ENCODE measurements at regions not wholly inside any gene's neighbourhood (a gene's known extent, or its start where the extent isn't known, plus 50 kb on each side); places are given as distances from the start of the nearest gene placed in this dataset.

- Histone ChIP-seq H3K9me3 (no peaks in the 10 kb centered on the region), H3K27me3 (no peaks in the 10 kb centered on the region), H3K4me3 (no peak overlapping the region), H3K27ac (peak overlapping the region; percentile 0 to 14), H3K36me3 (no peaks in the 10 kb centered on the region), H3K4me1 (peaks cover 0 to 21% (median 2%) of the 10 kb centered on the region in 4 donors)
- no peak for TF ChIP-seq CTCF (IDR thresholded peaks at IDR 0.05)
- peak in 1 of 2 donors; percentile 27 for DNase-seq
- intact Hi-C loops (cut with DNase I; ENCODE audit: low total_unique reads): no loop called here
Measured at GRCh38 chr4:147060151-147060931, 114.7 kb upstream of the TTC29 start.

DNA sequence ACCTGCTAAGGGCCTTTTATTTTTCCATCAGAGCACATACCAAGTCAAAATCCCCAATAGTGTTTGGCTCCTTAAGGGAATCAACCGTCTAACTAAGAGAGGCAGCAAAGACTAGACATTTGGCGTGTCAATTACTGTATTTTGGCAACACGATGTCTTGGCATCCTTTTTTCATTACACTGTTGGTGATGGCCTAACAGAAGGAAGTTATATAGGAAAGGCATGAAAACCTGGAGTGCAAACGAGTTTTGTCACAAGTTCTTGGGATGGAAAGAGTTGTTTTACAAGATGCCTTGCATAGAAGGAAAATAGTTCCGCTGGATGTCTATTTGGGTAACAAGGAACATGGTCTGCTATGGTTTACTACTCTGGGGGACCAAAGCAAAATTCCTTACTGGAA is 119.2 kb upstream of the TTC29 start:
- intact Hi-C loops (cut with DNase I; ENCODE audit: low total_unique reads): no loop called here
- Histone ChIP-seq H3K27me3 (no peaks in the 10 kb centered on the region), H3K4me3 (no peak overlapping the region), H3K4me1 (peaks cover 0 to 11% (median 2%) of the 10 kb centered on the region in 4 donors), H3K27ac (no peak overlapping the region), H3K36me3 (no peaks in the 10 kb centered on the region), H3K9me3 (no peaks in the 10 kb centered on the region)
- DNase-seq: no peak
- no peak for TF ChIP-seq CTCF (IDR thresholded peaks at IDR 0.05)

DNA sequence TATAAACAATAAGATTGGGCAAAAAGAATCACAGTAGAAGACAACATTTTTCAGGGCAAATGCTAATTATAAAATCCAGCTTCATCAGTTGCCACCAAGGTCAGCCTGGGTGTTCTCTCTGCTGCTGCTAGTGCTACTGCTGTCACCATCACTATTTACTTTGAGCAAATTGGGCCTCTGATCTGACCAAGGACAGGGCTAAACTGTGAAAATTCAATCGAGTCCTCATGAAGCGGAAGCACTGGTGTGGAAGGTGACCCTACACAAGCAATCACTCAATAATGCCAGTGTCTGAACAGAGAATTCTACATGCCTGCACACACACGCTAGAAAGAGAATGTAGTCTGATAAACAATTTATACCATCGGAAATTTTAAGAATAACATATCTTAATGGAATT is 122.9 kb upstream of the TTC29 start:
- Histone ChIP-seq H3K36me3 (no peaks in the 10 kb centered on the region), H3K27me3 (no peaks in the 10 kb centered on the region), H3K9me3 (no peaks in the 10 kb centered on the region), H3K27ac (no peak overlapping the region), H3K4me3 (no peak overlapping the region), H3K4me1 (no peaks in the 10 kb centered on the region)
- intact Hi-C loops (cut with DNase I; ENCODE audit: low total_unique reads): no loop called here
- TF ChIP-seq CTCF (IDR thresholded peaks at IDR 0.05): no peak
- no peak for DNase-seq

- TF ChIP-seq CTCF (IDR thresholded peaks at IDR 0.05): no peak
- no peaks in the 10 kb centered on the region for H3K27me3 ChIP-seq
- intact Hi-C loops (cut with DNase I; ENCODE audit: low total_unique reads): no loop called here
- H3K27ac ChIP-seq: no peak overlapping the region
- H3K36me3 ChIP-seq: no peaks in the 10 kb centered on the region
- no peaks in the 10 kb centered on the region for H3K9me3 ChIP-seq
- H3K4me3 ChIP-seq: no peak overlapping the region
- H3K4me1 ChIP-seq: no peaks in the 10 kb centered on the region
- DNase-seq: no peak
Measured at GRCh38 chr4:147071209-147071740, 125.6 kb upstream of the TTC29 start.

DNA sequence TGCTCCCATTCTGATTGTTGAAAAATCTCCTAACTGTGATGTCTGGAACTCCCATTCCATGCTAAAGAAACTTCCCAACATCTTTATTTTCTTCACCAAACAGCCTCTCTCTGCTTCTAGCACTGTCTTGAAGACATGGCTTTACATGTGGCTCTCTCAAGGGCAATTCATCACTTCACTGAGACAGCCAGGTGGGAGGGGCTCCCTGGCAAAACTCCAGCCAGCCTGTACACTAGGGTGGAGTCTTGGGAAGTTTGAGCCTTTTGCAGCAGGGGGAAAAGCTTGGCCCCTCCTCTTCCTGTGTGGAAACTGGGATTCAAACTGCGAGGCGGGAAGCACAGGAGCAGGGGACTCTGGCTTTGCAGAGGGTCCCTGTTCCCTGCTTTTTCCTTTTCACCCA is 130.5 kb upstream of the TTC29 start:
- no peak for TF ChIP-seq CTCF (IDR thresholded peaks at IDR 0.05)
- intact Hi-C loops (cut with DNase I; ENCODE audit: low total_unique reads): no loop called here
- no peak for DNase-seq

More for the DNA sequence above, 130.5 kb upstream of the TTC29 start:
- peaks cover 0 to 17% (median 5%) of the 10 kb centered on the region in 4 donors for H3K4me1 ChIP-seq
- H3K36me3 ChIP-seq: no peaks in the 10 kb centered on the region
- no peaks in the 10 kb centered on the region for H3K27me3 ChIP-seq
- H3K9me3 ChIP-seq: no peaks in the 10 kb centered on the region
- no peak overlapping the region for H3K4me3 ChIP-seq
- H3K27ac ChIP-seq: no peak overlapping the region

All from tibial artery (tissue), 4 donors.